ENCODE measurements at regions not wholly inside any gene's neighbourhood (a gene's known extent, or its start where the extent isn't known, plus 50 kb on each side); places are given as distances from the start of the nearest gene placed in this dataset.
A peak's percentile ranks its signal among the peaks of the same experiment; 100 is the strongest.
"Not testable (repeated sequence)": the region's sequence is repeated elsewhere in the genome, so short reads cannot be mapped to it uniquely, and the experiment has no call there.

DNA sequence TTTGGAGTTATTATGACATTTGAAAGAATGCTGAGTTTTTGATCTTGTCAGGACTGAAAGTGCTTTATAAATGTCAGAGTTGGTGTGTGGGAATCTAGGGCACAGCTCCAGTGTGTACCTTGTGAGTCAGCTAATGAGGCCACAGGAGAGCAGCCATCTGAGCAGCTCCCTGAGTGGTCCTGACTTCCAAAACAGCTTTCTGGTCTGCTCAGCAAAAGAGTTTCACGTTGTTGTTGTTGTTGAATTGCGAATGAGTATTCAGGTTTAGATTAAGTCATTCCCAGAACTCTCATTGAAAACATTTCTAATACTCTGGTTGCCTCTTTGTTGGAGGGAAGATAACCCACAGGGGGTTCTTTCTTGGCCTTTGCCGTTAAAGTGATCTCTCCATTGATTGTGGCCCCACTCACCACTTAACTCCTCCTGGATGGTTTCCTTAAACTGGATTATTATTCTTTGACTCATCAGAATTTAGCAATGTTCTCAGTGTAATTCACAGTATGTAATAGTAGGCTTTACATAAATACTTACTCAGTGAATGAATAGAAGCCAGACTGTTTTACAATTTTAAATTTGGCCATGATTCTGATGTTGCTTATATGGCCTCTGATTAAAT lies 125.1 kb upstream of the SGCD start:
- no peaks in the 10 kb centered on the region for H3K9me3 ChIP-seq (replicated peaks; ENCODE audit: low read length)
- H3K9ac ChIP-seq (ENCODE audit: low read depth, low read length) = peak overlapping the region; percentile 32
- H3K4me3 ChIP-seq (ENCODE audit: low read length) = peak overlapping the region; percentile 6
- peak overlapping the region; percentile 79 for H3K4me2 ChIP-seq (ENCODE audit: low read length)
- peaks cover 29% of the 10 kb centered on the region for H3K4me1 ChIP-seq (ENCODE audit: control insufficient read depth, insufficient read depth, low read length)
- H3K36me3 ChIP-seq (ENCODE audit: insufficient read depth, low read length) = no peaks in the 10 kb centered on the region
- H3K27me3 ChIP-seq (ENCODE audit: control insufficient read depth, insufficient read depth, low read length) = no peaks in the 10 kb centered on the region

DNA sequence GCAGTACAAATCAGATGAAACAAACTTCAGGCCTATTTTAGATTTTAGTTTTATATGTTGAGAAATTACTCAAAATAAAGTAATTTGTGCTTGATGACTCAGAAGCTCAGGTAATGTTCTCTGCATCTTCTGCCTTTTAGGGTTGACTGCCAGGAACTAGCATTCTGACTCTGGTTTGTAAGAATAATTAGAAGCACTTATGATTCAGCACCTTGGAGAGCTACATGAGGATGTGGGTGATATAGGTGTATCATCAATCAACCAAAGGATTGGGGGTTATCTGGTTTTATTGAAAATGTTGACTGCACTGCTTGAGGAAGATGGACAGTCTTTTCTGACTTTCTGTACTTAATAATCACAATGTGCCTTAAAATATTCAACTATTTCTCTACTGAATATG lies 118.7 kb upstream of the SGCD start:
- Histone ChIP-seq H3K4me3 (ENCODE audit: low read length) (no peak overlapping the region), H3K36me3 (ENCODE audit: insufficient read depth, low read length) (no peaks in the 10 kb centered on the region), H3K27me3 (ENCODE audit: control insufficient read depth, insufficient read depth, low read length) (no peaks in the 10 kb centered on the region), H3K9me3 (replicated peaks; ENCODE audit: low read length) (no peaks in the 10 kb centered on the region), H3K4me1 (ENCODE audit: control insufficient read depth, insufficient read depth, low read length) (no peaks in the 10 kb centered on the region), H3K4me2 (ENCODE audit: low read length) (no peak overlapping the region), H3K9ac (ENCODE audit: low read depth, low read length) (no peak overlapping the region)

DNA sequence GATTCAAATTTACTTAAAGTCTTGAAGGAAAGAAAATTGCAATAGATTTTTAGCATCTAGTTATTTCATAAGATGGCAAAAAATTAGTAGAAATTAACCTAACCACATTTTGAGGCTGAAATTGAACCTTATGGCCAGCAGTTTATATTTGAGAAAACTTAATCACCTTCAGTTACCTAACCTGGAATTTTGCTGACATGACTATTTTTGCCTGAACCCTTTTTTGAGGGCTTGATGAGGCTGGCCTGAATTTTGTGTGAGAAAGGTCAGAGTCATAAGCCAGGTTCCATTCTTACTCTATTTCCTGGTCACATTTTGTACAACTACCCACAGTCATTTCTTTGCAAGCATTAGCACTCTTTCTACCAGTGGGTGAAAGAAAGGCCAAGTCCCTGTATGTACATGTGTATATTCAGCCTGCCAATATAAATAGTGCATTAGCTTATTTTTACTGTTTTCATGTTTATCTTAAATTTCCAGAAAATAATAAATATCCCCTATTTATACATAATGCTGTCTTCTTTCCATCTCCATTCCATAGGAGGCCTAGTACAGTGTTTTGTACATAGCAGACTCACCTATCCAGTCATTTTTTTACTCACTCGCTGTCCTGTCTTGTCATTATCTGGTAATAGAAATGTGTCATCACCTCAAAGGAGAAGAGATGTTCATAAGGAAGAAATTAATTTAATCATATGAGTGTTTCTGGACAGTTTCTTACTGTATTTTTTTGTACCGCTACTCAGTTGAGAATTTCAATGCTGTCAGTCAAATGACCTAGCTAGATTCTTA lies 108.4 kb upstream of the SGCD start:
- Histone ChIP-seq H3K27me3 (ENCODE audit: control insufficient read depth, insufficient read depth, low read length) (no peaks in the 10 kb centered on the region), H3K4me3 (ENCODE audit: low read length) (no peak overlapping the region), H3K4me1 (ENCODE audit: control insufficient read depth, insufficient read depth, low read length) (no peaks in the 10 kb centered on the region), H3K4me2 (ENCODE audit: low read length) (no peak overlapping the region), H3K9me3 (replicated peaks; ENCODE audit: low read length) (no peaks in the 10 kb centered on the region), H3K9ac (ENCODE audit: low read depth, low read length) (no peak overlapping the region), H3K36me3 (ENCODE audit: insufficient read depth, low read length) (no peaks in the 10 kb centered on the region)

DNA sequence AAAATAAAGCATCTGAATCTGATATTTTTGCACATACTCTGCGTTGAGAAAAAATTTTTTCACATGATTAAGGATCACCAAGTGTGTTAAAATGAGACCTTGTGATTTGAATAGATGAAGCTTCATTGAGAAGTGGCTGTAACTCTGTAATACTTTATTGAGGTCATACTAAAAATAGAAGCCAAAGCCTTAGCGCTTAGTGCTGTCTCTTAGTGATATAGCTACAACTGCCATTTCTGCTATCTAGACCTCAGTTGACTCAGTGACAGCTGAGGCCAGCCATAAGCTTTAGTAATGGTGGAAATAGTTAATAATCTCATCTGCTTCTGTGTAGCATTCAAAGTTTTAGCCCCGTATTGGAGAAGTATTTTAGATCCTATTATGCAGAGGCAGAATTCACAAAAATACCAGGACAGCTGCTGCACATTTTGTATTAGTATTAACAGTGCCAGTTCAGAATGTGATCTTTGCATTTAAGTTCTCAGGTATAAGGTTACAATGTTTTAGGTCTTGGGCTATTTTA lies 107.4 kb upstream of the SGCD start:
- Histone ChIP-seq H3K27me3 (ENCODE audit: control insufficient read depth, insufficient read depth, low read length) (no peaks in the 10 kb centered on the region), H3K9ac (ENCODE audit: low read depth, low read length) (no peak overlapping the region), H3K4me3 (ENCODE audit: low read length) (no peak overlapping the region), H3K36me3 (ENCODE audit: insufficient read depth, low read length) (no peaks in the 10 kb centered on the region), H3K4me2 (ENCODE audit: low read length) (no peak overlapping the region), H3K9me3 (replicated peaks; ENCODE audit: low read length) (no peaks in the 10 kb centered on the region), H3K4me1 (ENCODE audit: control insufficient read depth, insufficient read depth, low read length) (no peaks in the 10 kb centered on the region)

DNA sequence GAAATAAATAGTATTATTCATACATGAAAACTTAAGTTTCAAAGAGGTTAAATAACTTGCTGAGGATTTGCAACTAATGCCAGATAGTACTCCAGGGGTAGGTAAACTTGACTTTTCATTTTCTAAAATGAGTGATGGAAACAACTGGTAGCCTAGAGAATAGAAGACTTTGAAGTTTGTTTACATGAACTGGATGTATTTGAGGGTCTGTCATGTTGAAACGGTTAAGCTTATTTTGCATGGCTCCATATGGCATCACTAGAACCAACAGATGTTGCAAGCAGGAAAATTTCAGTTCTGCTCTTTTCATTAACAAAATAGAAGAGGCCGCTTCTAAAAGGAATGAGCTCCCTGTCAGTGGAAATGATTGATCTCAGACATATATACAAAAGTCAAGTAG lies 105.1 kb upstream of the SGCD start:
- H3K4me2 ChIP-seq (ENCODE audit: low read length) = no peak overlapping the region
- H3K4me1 ChIP-seq (ENCODE audit: control insufficient read depth, insufficient read depth, low read length) = no peaks in the 10 kb centered on the region
- H3K9ac ChIP-seq (ENCODE audit: low read depth, low read length) = no peak overlapping the region

DNA sequence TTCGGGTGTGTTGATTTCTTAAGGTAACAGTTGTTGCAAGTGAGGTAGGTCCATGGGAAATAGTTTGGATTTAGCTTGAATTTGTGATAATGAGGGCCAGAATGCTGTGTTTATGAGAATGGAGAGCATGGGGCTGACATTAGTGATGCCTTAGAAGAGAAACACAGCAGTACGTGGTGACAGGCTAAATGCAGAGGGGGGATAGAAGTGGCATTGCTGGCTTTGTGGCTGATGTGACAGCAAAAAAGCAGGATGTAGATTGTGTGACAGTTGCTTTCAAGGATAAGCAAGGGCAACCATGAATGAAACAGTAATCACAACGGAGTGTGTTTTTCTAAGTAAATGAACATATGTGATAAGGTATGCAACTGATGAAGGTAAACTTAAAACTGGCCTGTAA lies 103.4 kb upstream of the SGCD start:
- Histone ChIP-seq H3K4me2 (ENCODE audit: low read length) (no peak overlapping the region), H3K4me1 (ENCODE audit: control insufficient read depth, insufficient read depth, low read length) (no peaks in the 10 kb centered on the region), H3K9me3 (replicated peaks; ENCODE audit: low read length) (no peaks in the 10 kb centered on the region), H3K4me3 (ENCODE audit: low read length) (no peak overlapping the region), H3K9ac (ENCODE audit: low read depth, low read length) (no peak overlapping the region), H3K27me3 (ENCODE audit: control insufficient read depth, insufficient read depth, low read length) (no peaks in the 10 kb centered on the region), H3K36me3 (ENCODE audit: insufficient read depth, low read length) (no peaks in the 10 kb centered on the region)

More for the DNA sequence above, 105.1 kb upstream of the SGCD start:
- Histone ChIP-seq H3K36me3 (ENCODE audit: insufficient read depth, low read length) (no peaks in the 10 kb centered on the region), H3K9me3 (replicated peaks; ENCODE audit: low read length) (no peaks in the 10 kb centered on the region), H3K27me3 (ENCODE audit: control insufficient read depth, insufficient read depth, low read length) (no peaks in the 10 kb centered on the region), H3K4me3 (ENCODE audit: low read length) (no peak overlapping the region)

DNA sequence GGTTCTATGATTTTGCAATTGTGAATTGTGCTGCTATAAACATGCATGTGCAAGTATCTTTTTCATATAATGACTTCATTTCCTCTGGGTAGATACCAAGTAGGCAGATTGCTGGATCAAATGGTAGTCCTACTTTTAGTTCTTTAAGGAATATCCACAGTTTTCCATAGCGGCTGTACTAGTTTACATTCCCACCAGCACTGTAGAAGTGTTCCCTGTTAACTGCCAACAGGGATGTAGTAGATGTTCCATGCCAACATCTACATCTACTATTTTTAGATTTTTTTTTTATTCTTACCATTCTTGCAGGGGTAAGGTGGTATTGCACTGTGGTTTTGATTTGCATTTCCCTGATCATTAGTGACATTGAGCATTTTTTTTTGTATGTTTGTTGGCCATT lies 100.5 kb upstream of the SGCD start:
- H3K9ac ChIP-seq (ENCODE audit: low read depth, low read length); H3K4me1 ChIP-seq (ENCODE audit: control insufficient read depth, insufficient read depth, low read length); H3K9me3 ChIP-seq (replicated peaks; ENCODE audit: low read length); H3K27me3 ChIP-seq (ENCODE audit: control insufficient read depth, insufficient read depth, low read length); H3K36me3 ChIP-seq (ENCODE audit: insufficient read depth, low read length); H3K4me3 ChIP-seq (ENCODE audit: low read length); H3K4me2 ChIP-seq (ENCODE audit: low read length): not testable (repeated sequence)

DNA sequence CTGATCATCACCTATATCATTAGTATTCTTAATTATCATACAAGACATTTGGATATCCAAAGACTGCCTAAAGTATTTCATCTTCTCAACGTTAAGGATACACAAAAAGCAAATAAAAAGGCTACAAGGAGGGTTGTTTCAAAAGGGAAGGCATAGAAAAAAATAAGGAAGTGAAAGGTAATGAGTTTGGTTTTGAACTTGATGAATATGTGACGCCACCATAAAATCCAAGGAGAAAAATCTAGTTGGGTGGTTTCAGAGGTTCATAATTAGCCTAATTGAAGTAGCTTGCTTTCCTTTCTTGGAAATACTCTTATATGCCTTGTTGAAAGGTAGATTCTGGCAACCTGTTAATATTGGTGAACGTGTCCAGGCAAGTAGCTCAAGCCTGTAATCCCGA lies 96.1 kb upstream of the SGCD start:
- Histone ChIP-seq H3K4me1 (ENCODE audit: control insufficient read depth, insufficient read depth, low read length) (no peaks in the 10 kb centered on the region), H3K9me3 (replicated peaks; ENCODE audit: low read length) (no peaks in the 10 kb centered on the region), H3K27me3 (ENCODE audit: control insufficient read depth, insufficient read depth, low read length) (no peaks in the 10 kb centered on the region), H3K4me2 (ENCODE audit: low read length) (no peak overlapping the region), H3K4me3 (ENCODE audit: low read length) (no peak overlapping the region), H3K9ac (ENCODE audit: low read depth, low read length) (no peak overlapping the region), H3K36me3 (ENCODE audit: insufficient read depth, low read length) (no peaks in the 10 kb centered on the region)

DNA sequence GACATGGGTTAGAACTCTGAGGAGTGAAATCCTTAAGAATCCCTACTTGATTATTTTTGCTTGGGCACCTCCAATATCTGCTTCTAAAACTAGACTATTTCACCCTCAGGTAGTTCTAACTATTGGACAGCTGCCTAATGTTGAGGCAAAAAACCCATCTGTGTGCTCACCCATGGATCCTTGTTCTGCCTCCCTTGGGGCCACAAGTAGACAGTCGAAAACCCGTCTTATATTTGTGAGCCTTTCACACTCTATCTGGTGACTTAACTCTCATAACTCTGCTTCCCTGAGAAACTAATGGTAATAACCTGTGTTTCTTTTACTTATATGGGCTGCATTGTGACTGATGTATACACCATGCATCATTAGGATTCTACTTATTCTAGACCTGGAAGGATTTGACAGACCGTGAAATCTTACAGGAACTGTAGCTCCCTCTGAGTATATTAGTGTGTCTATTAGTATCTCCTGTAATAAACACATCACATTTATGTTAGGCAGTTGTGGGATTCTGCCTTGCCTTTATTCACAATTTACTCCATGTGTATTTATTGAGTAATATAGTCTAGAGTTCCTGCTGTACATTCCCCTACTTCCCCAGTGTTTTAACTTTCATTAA lies 94.6 kb upstream of the SGCD start:
- H3K4me2 ChIP-seq (ENCODE audit: low read length) = no peak overlapping the region

DNA sequence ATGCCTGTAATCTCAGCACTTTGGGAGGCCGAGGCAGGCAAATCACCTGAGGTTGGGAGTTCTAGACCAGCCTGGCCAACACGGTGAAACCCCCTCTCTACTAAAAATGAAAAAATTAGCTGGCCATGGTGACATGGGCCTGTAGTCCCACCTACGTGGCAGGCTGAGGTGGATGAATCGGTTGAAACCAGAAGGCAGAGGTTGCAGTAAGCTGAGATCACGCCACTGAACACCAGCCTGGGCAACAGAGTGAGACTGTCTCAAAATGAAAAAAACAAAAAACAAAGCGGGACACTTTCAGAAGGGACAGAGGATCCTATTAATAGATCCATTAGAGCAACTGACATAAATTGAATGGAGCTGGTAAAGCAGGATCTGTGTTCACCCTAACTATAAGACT lies 89.6 kb upstream of the SGCD start:
- H3K4me2 ChIP-seq (ENCODE audit: low read length) = no peak overlapping the region
- no peaks in the 10 kb centered on the region for H3K27me3 ChIP-seq (ENCODE audit: control insufficient read depth, insufficient read depth, low read length)
- no peak overlapping the region for H3K4me3 ChIP-seq (ENCODE audit: low read length)
- no peaks in the 10 kb centered on the region for H3K9me3 ChIP-seq (replicated peaks; ENCODE audit: low read length)
- H3K4me1 ChIP-seq (ENCODE audit: control insufficient read depth, insufficient read depth, low read length) = no peaks in the 10 kb centered on the region
- no peak overlapping the region for H3K9ac ChIP-seq (ENCODE audit: low read depth, low read length)
- no peaks in the 10 kb centered on the region for H3K36me3 ChIP-seq (ENCODE audit: insufficient read depth, low read length)

More for the DNA sequence above, 94.6 kb upstream of the SGCD start:
- no peak overlapping the region for H3K9ac ChIP-seq (ENCODE audit: low read depth, low read length)
- no peaks in the 10 kb centered on the region for H3K9me3 ChIP-seq (replicated peaks; ENCODE audit: low read length)
- no peaks in the 10 kb centered on the region for H3K27me3 ChIP-seq (ENCODE audit: control insufficient read depth, insufficient read depth, low read length)
- no peaks in the 10 kb centered on the region for H3K36me3 ChIP-seq (ENCODE audit: insufficient read depth, low read length)
- H3K4me3 ChIP-seq (ENCODE audit: low read length) = no peak overlapping the region
- no peaks in the 10 kb centered on the region for H3K4me1 ChIP-seq (ENCODE audit: control insufficient read depth, insufficient read depth, low read length)

DNA sequence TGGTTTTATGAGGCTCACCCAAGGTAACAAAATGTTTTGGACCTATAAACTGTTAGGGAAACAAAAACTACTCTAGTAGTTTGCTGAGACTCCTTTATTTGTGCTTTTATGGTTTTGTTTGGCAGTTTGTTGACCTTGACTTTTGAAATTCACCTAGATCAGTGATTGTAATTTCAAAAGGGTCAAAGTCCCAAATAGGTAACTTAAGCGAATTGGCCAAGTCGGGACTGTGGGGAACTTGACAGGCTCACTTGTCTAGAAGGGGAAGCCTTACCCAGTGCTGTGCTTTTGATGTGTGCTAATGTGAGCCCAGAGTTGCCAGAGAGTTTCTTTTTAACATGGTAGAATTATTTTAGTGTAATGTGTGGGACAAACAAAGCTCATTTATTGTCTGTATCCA lies 87.2 kb upstream of the SGCD start:
- no peaks in the 10 kb centered on the region for H3K4me1 ChIP-seq (ENCODE audit: control insufficient read depth, insufficient read depth, low read length)
- no peaks in the 10 kb centered on the region for H3K27me3 ChIP-seq (ENCODE audit: control insufficient read depth, insufficient read depth, low read length)
- no peak overlapping the region for H3K4me3 ChIP-seq (ENCODE audit: low read length)
- no peak overlapping the region for H3K9ac ChIP-seq (ENCODE audit: low read depth, low read length)
- H3K4me2 ChIP-seq (ENCODE audit: low read length) = no peak overlapping the region
- no peaks in the 10 kb centered on the region for H3K36me3 ChIP-seq (ENCODE audit: insufficient read depth, low read length)
- H3K9me3 ChIP-seq (replicated peaks; ENCODE audit: low read length) = no peaks in the 10 kb centered on the region

Data from skeletal muscle satellite cell (primary cell).